ENCODE measurements at regions not wholly inside any gene's neighbourhood (a gene's known extent, or its start where the extent isn't known, plus 50 kb on each side); places are given as distances from the start of the nearest gene placed in this dataset.

DNA sequence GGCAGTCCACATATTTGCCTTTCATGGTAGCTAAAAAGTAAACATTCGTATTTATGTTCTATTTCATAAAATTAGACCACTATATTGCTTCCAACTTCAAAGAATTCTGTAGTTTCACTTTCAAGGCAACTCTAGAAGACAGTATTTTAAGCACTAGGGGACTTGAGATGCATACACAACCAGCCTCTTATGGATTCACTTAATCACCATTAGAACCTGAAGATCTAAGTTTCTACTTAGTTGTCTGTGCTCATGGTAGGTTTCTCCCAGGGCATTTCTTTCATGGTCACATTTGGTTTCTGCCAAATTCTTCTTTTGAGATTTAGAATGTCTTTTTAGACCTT is 209.9 kb upstream of the HCCS start:
- no peak overlapping the region for H3K4me2 ChIP-seq (ENCODE audit: low read length)
- no peaks in the 10 kb centered on the region for H3K27me3 ChIP-seq (ENCODE audit: insufficient read depth, low read depth, low read length)
- H3F3A ChIP-seq (ENCODE audit: insufficient read depth, low read length, poor library complexity, severe bottlenecking), result no peaks in the 10 kb centered on the region
- no peak overlapping the region for H3K4me3 ChIP-seq (ENCODE audit: low read length)
- H3K9me2 ChIP-seq (ENCODE audit: insufficient read depth, low read length), result no peaks in the 10 kb centered on the region
- TF ChIP-seq SMC3 (conservative IDR thresholded peaks at IDR 0.05; ENCODE audit: poor library complexity) (no peak), RAD21 (conservative IDR thresholded peaks at IDR 0.05) (no peak), EZH2 (IDR thresholded peaks at IDR 0.05; ENCODE audit: borderline replicate concordance, insufficient read depth, low read length, poor library complexity, severe bottlenecking) (no peak), MXI1 (conservative IDR thresholded peaks at IDR 0.05; ENCODE audit: poor library complexity, severe bottlenecking) (no peak), EP300 (conservative IDR thresholded peaks at IDR 0.05; ENCODE audit: poor library complexity, severe bottlenecking) (no peak), POLR2AphosphoS5 (IDR thresholded peaks at IDR 0.05) (no peak), TAF1 (IDR thresholded peaks at IDR 0.05; ENCODE audit: low read depth) (no peak)
- TF ChIP-seq, protein P1, sequence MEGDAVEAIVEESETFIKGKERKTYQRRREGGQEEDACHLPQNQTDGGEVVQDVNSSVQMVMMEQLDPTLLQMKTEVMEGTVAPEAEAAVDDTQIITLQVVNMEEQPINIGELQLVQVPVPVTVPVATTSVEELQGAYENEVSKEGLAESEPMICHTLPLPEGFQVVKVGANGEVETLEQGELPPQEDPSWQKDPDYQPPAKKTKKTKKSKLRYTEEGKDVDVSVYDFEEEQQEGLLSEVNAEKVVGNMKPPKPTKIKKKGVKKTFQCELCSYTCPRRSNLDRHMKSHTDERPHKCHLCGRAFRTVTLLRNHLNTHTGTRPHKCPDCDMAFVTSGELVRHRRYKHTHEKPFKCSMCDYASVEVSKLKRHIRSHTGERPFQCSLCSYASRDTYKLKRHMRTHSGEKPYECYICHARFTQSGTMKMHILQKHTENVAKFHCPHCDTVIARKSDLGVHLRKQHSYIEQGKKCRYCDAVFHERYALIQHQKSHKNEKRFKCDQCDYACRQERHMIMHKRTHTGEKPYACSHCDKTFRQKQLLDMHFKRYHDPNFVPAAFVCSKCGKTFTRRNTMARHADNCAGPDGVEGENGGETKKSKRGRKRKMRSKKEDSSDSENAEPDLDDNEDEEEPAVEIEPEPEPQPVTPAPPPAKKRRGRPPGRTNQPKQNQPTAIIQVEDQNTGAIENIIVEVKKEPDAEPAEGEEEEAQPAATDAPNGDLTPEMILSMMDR (IDR thresholded peaks at IDR 0.05; ENCODE audit: poor library complexity, severe bottlenecking), result no peak
- TF ChIP-seq, protein P2, sequence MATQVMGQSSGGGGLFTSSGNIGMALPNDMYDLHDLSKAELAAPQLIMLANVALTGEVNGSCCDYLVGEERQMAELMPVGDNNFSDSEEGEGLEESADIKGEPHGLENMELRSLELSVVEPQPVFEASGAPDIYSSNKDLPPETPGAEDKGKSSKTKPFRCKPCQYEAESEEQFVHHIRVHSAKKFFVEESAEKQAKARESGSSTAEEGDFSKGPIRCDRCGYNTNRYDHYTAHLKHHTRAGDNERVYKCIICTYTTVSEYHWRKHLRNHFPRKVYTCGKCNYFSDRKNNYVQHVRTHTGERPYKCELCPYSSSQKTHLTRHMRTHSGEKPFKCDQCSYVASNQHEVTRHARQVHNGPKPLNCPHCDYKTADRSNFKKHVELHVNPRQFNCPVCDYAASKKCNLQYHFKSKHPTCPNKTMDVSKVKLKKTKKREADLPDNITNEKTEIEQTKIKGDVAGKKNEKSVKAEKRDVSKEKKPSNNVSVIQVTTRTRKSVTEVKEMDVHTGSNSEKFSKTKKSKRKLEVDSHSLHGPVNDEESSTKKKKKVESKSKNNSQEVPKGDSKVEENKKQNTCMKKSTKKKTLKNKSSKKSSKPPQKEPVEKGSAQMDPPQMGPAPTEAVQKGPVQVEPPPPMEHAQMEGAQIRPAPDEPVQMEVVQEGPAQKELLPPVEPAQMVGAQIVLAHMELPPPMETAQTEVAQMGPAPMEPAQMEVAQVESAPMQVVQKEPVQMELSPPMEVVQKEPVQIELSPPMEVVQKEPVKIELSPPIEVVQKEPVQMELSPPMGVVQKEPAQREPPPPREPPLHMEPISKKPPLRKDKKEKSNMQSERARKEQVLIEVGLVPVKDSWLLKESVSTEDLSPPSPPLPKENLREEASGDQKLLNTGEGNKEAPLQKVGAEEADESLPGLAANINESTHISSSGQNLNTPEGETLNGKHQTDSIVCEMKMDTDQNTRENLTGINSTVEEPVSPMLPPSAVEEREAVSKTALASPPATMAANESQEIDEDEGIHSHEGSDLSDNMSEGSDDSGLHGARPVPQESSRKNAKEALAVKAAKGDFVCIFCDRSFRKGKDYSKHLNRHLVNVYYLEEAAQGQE (IDR thresholded peaks at IDR 0.05; ENCODE audit: borderline replicate concordance), result no peak
- H3K9me3 ChIP-seq (ENCODE audit: low read length), result no peaks in the 10 kb centered on the region
- H2AFZ ChIP-seq (ENCODE audit: low read depth, low read length), result no peak overlapping the region
- no peaks in the 10 kb centered on the region for H4K20me1 ChIP-seq (ENCODE audit: insufficient read depth)
- H3K27ac ChIP-seq (ENCODE audit: low read length), result no peak overlapping the region
- no peaks in the 10 kb centered on the region for H3K79me2 ChIP-seq (replicated peaks; ENCODE audit: insufficient read depth, low read length)
- H3K36me3 ChIP-seq (ENCODE audit: insufficient read depth, low read length), result no peaks in the 10 kb centered on the region
- no peak overlapping the region for H3K9ac ChIP-seq (ENCODE audit: low read length)

DNA sequence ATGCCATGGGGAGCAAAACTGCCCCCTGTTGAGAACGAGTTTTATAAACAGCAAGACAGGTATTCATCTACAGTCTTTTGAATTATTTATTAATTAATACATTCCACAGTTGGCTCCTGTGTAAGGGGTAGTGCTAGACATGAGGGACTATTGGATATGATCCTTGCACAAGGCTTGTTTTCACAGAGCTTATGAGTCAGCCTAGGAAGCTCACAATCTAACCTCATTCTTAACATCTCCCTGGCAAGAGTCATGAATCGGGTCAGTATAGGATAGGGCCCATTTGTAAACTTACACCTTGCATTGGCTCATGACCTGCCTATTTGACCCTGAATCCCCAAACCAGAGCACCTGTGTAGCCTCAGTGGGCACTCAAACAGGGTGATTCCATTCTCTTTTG is 209.1 kb upstream of the HCCS start:
- H3K4me3 ChIP-seq (ENCODE audit: low read length), result no peak overlapping the region

More for the DNA sequence above, 209.1 kb upstream of the HCCS start:
- no peaks in the 10 kb centered on the region for H4K20me1 ChIP-seq (ENCODE audit: insufficient read depth)
- H3F3A ChIP-seq (ENCODE audit: insufficient read depth, low read length, poor library complexity, severe bottlenecking), result no peaks in the 10 kb centered on the region
- no peaks in the 10 kb centered on the region for H3K9me3 ChIP-seq (ENCODE audit: low read length)
- no peaks in the 10 kb centered on the region for H3K27me3 ChIP-seq (ENCODE audit: insufficient read depth, low read depth, low read length)
- TF ChIP-seq RAD21 (conservative IDR thresholded peaks at IDR 0.05), result no peak
- no peak for TF ChIP-seq EZH2 (IDR thresholded peaks at IDR 0.05; ENCODE audit: borderline replicate concordance, insufficient read depth, low read length, poor library complexity, severe bottlenecking)
- no peak for TF ChIP-seq TAF1 (IDR thresholded peaks at IDR 0.05; ENCODE audit: low read depth)
- no peak for TF ChIP-seq SMC3 (conservative IDR thresholded peaks at IDR 0.05; ENCODE audit: poor library complexity)
- TF ChIP-seq MXI1 (conservative IDR thresholded peaks at IDR 0.05; ENCODE audit: poor library complexity, severe bottlenecking), result no peak
- no peak overlapping the region for H3K27ac ChIP-seq (ENCODE audit: low read length)
- H3K36me3 ChIP-seq (ENCODE audit: insufficient read depth, low read length), result no peaks in the 10 kb centered on the region
- H3K4me2 ChIP-seq (ENCODE audit: low read length), result no peak overlapping the region
- H3K79me2 ChIP-seq (replicated peaks; ENCODE audit: insufficient read depth, low read length), result no peaks in the 10 kb centered on the region
- H2AFZ ChIP-seq (ENCODE audit: low read depth, low read length), result no peak overlapping the region
- H3K9ac ChIP-seq (ENCODE audit: low read length), result no peak overlapping the region
- no peaks in the 10 kb centered on the region for H3K9me2 ChIP-seq (ENCODE audit: insufficient read depth, low read length)

Measured in neural cell (in vitro differentiated cells).